ENCODE measurements at regions not wholly inside any gene's neighbourhood (a gene's known extent, or its start where the extent isn't known, plus 50 kb on each side); places are given as distances from the start of the nearest gene placed in this dataset.
"Not testable (repeated sequence)": the region's sequence is repeated elsewhere in the genome, so short reads cannot be mapped to it uniquely, and the experiment has no call there.

GRCh38 chr18:1304392-1304992 lies 399.8 kb downstream of the ADCYAP1 start:
- DNase-seq, result no peak

- DNase-seq, result no peak
Measured at GRCh38 chr18:1306641-1307040, 402.0 kb downstream of the ADCYAP1 start.

GRCh38 chr18:1308686-1309085 lies 404.0 kb downstream of the ADCYAP1 start:
- DNase-seq, result no peak

DNA sequence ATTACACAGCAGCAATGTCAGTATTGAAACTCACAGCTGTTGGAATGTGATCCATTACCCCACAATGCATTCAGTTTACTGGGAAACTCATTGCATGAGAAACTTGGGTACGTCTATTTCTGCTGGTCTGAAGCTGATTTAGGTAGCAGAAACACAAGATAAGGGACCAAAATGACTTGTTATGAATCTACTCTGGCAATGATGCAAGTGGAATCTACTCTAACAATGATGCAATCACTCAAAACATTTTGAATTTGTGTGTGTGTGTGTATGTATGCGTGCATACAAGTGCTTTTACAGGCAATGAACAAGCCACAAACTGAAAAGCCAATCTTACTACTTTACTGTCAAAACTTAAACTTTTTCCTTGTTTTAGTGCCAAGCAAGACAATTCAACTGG lies 406.7 kb downstream of the ADCYAP1 start:
- no peak for DNase-seq

- DNase-seq, result not testable (repeated sequence)
Measured at GRCh38 chr18:1335345-1335744, 430.7 kb downstream of the ADCYAP1 start.

DNA sequence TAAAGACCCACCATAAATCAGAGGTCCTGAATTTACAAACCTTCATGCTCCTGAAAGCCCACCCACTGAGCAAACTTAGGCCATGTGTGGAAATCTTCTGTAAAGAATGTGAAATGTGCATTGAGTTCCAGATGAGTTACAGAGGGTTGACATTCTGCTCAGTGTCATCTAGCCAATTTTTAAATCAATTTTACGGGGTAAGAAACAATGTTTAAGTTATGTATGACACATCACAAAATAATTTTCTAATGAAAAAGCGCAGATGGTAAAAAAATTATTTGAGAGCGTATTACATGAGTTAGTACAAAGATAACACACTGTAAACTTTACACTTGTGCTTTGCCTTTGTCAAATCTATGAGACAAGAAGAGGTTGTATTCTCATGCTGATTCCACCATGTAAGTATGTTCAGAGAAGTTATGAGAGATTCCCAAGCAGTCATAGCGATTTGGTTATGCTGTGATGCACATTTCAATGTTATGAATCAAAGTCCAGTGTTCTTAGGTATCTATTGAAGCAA lies 446.3 kb downstream of the ADCYAP1 start:
- no peak for DNase-seq

GRCh38 chr18:1353025-1353424 lies 448.4 kb downstream of the ADCYAP1 start:
- DNase-seq, result no peak

GRCh38 chr18:1357724-1358123 lies 453.1 kb downstream of the ADCYAP1 start:
- no peak for DNase-seq

GRCh38 chr18:1361936-1362335 lies 457.3 kb downstream of the ADCYAP1 start:
- no peak for DNase-seq

DNA sequence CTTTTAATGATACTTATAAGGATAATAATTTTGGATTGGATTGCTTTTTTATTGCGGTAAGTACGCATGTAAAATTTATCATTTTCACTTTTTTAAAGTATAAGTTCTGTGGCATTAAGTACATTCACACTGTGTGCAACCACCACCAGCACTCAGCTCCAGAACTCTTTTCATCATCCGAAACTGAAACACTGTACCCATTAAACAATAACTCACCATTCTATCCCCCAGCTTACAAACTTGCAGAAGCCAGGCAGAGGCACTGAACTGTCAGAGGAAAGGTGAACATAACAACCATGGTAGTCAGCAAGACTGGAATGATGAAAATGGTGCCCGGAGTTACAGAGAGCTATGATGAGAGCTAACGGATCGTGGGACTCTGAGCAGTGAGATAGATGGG lies 465.9 kb downstream of the ADCYAP1 start:
- no peak for DNase-seq

DNA sequence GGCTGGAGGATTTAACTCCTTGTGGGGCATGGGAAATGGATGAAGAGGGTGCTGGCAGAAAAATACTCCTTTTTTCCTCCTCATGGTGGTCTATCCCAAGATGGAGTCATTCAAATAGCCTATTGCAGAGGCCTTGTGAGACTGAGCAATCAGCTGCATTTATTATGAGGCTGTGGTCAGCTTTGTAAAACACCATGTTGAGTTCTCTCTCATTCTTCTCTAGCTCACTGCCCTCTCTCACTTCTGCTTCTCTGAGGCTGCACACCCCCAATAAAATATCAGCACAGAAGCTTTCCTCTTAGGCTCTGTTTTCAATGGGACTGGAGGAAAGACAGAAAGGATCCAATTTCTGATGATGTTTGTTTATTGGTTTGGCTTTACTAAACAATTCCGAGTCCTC lies 467.1 kb downstream of the ADCYAP1 start:
- no peak for DNase-seq

DNA sequence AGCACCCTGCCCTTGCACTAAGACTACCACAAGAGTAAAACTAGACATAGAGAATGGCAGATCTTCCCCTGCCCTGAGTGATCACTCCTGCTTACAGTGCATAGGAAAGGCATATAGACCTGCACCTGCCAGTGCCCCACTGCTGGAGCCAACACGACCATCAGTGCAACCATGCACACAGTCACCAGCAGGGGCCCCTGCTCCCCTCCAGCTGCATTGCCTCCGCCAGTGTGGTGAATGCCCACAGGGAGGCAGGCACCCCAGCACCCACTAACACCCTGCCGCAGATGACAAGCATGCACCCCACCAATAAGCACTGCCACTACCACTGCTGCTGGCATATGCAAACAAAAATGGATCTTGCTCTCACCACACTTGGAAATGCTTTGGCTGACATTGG lies 478.8 kb downstream of the ADCYAP1 start:
- no peak for DNase-seq

- DNase-seq, result not testable (repeated sequence)
Measured at GRCh38 chr18:1388468-1388867, 483.8 kb downstream of the ADCYAP1 start.

- no peak for DNase-seq
Measured at GRCh38 chr18:1392046-1392445, 487.4 kb downstream of the ADCYAP1 start.

- no peak for DNase-seq
Measured at GRCh38 chr18:1392865-1393734, 488.4 kb downstream of the ADCYAP1 start.

DNA sequence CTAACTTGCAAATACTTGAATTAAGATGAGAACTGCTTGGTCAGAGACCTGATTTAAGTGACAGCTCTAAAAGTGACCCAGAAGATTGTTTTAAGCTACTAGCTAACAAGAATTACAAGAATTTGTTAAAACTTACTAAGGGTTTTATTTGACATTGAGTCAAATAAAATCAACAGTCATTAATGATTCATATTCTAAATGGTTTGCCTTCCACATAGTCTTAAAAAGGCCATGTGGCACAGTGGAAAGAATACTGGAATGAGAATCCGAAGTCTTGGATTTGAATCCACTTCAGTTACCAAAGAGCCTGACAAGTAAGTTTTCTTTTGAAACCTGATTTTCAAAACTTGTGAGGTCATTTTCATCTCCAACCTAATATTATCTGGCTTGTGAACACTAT lies 489.3 kb downstream of the ADCYAP1 start:
- no peak for DNase-seq

DNA sequence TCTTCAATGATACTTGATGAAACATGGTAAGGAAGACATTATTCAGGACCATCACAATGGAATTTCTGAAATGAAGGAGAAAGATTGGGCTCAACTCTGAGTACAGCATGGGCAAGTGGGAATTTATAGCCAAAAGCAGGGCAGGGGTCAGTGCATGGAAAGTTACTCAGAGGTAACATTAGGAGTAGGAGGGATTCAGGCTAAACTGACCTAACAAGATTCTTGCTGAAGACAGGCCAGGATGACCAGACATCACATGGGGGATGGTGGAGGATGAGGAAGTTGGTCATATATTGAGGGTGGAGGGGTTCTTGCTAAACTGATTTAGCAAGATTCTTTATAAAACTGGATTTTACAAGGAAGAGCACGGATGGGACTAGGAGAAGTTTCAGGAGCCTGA lies 489.8 kb downstream of the ADCYAP1 start:
- no peak for DNase-seq

DNA sequence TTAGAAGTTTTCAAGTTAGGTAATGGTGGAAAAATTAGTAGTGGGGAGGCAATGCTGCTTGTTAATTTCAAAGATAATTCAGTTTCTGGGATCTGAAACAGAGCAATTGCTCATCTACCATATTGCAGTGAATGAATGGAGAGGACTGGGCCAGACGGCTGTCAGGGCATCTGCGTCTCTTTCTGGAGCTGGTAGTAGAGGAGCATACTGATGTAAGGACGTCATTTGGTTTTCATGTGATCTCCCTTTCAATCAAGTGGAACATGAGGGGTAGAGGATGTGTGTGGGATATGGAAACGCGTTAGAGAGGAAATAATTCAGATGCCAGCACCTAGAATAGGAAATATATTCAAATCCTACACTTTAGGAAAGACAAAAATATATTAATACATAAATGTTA lies 490.3 kb downstream of the ADCYAP1 start:
- no peak for DNase-seq

- DNase-seq, result no peak
Measured at GRCh38 chr18:1408376-1408775, 503.7 kb downstream of the ADCYAP1 start.

DNA sequence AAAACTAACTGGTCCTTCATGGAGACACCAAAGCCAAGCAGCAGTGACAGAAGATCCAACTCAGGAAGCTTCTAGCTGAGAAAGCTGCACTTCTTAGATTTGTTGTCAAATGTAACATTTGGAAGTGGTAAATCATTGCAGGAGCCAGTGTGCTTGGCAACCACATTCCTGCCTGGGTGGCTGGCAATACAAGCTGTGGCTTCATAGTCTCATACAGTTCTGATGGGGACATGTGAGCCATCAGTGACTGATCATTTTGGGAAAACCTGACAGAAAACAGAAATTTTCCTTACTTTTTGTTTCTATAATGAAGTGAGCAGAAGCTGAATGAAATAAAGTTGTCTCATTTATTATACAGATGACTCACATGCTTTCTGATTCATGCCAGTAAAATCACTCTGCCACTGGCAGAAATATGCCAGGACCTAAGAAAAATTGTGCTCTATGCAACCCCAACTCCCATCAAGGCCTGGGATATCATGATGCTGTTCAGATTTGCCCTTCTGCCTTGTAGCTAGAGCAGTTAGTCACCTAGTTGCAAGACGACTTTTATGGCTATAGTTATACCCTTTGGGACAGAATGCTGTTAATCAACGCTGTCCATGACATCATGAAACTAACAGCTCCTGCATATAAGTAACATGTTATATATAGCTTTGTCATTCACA lies 508.1 kb downstream of the ADCYAP1 start:
- DNase-seq, result no peak

GRCh38 chr18:1413323-1413675 lies 508.6 kb downstream of the ADCYAP1 start:
- no peak for DNase-seq

DNA sequence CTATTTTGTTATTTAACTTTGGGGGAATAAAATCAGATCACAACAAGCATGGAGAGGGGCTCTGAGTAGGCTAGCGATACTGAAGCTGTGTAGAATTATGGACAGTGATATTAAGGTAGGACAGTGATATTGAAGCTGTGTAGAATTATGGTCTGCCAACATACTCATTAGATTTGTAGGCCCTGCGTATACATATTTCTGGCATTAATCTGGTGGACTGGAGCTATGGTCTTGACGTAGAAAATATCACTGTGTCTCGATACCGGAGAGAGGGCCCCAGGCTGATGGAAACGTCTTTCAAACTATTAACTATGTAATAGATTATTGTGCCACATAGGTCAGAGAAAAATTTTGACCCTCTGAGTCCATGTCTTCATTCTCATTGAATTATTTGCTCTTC lies 511.4 kb downstream of the ADCYAP1 start:
- DNase-seq, result no peak

DNA sequence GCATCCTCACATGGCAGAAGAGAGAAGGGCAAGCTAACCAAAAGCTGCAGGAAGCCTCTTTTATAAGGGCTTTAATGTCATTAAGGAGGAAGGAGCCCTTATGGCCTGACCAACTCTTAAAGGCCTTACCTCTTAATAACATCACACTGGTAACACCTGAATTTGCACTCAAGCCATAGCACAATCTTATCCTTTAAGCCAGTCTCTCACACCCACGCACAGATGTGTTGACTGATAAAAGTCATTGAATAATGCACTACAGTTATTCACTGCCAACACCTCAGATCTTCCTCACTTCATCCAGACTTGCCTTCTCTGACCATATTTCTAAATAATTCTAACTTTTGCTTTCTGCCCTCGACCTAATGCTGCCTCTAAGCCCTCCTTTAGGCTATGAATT lies 516.8 kb downstream of the ADCYAP1 start:
- no peak for DNase-seq

DNA sequence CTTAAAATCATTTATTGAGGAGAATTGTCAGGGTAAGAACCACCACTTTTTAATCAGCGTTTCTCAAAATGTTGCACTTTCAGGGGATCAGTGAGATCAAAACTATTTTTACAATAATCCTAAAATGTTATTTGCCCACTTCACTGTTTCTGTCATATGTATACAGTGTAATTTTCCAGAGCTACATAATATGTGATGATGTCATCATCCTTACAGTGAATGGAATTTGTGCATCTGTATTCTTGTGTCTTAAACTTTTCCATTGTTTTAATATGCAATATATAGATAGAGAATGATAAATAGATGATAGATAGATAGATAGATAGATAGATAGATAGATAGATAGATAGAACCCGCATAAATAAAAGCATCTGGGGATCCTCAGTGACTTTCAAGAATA lies 518.0 kb downstream of the ADCYAP1 start:
- no peak for DNase-seq

All from retina (tissue), 1 donor.